Prostate gland (tissue), 2 donors: ENCODE measurements at regions not wholly inside any gene's neighbourhood (a gene's known extent, or its start where the extent isn't known, plus 50 kb on each side); places are given as distances from the start of the nearest gene placed in this dataset.

Experiments used
- POLR2A ChIP-seq: fragments of 450-650 bp; IDR thresholded peaks from one replicate; pipeline ENCODE4 v1.6.1; 2016; ENCODE audit warnings: antibody characterized with exemption, mild to moderate bottlenecking
- TF ChIP-seq, protein P1 (sequence below), 4 experiments: fragments of 200-600 bp in 2 of 4; fragments of 450-650 bp in 2 of 4; sonication (generic) in 2 of 4; IDR thresholded peaks; 1 replicate in 3 of 4; 2 replicates in 1 of 4; pipeline ENCODE4 v1.5.1; 2016 to 2019; ENCODE audit warnings: antibody characterized with exemption in 4 of 4, mild to moderate bottlenecking in 2 of 4, moderate library complexity in 2 of 4

- TF ChIP-seq POLR2A = no peak
- TF ChIP-seq, protein P1, sequence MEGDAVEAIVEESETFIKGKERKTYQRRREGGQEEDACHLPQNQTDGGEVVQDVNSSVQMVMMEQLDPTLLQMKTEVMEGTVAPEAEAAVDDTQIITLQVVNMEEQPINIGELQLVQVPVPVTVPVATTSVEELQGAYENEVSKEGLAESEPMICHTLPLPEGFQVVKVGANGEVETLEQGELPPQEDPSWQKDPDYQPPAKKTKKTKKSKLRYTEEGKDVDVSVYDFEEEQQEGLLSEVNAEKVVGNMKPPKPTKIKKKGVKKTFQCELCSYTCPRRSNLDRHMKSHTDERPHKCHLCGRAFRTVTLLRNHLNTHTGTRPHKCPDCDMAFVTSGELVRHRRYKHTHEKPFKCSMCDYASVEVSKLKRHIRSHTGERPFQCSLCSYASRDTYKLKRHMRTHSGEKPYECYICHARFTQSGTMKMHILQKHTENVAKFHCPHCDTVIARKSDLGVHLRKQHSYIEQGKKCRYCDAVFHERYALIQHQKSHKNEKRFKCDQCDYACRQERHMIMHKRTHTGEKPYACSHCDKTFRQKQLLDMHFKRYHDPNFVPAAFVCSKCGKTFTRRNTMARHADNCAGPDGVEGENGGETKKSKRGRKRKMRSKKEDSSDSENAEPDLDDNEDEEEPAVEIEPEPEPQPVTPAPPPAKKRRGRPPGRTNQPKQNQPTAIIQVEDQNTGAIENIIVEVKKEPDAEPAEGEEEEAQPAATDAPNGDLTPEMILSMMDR (IDR thresholded peaks at IDR 0.05) = no peak
Observed at GRCh38 chr16:17724242-17724898, 253.6 kb upstream of the XYLT1 start.
